Calu3 (cell line): ENCODE measurements at regions not wholly inside any gene's neighbourhood (a gene's known extent, or its start where the extent isn't known, plus 50 kb on each side); places are given as distances from the start of the nearest gene placed in this dataset.

Experiments
- BruUV-seq: library from RNA; stranded (reverse); fragments of 400-500 nt; replicated peaks from 2 replicates; lab custom pipeline; 2021; lab: Mats Ljungman, UMichigan
- CTCF ChIA-PET: fragments of 300-600 bp; sonication (Branson Sonifier 250); formaldehyde crosslinking; loops from one replicate; lab custom pipeline; 2022; ENCODE audit warnings: antibody characterized with exemption; lab: Charles Lee
- DNase-seq: peaks from one replicate; pipeline ENCODE4 v3.0.0; 2022
- H3K27ac Mint-ChIP-seq: one replicate; pipeline ENCODE4 v1.8.0; 2022; ENCODE audit warnings: mixed read lengths; ENCODE audit not compliant: unreplicated experiment
- H3K27me3 Mint-ChIP-seq: one replicate; pipeline ENCODE4 v1.8.0; 2022; ENCODE audit warnings: mixed read lengths; ENCODE audit not compliant: unreplicated experiment
- H3K36me3 Mint-ChIP-seq: one replicate; pipeline ENCODE4 v1.8.0; 2022; ENCODE audit warnings: mild to moderate bottlenecking, moderate library complexity, mixed read lengths; ENCODE audit not compliant: insufficient read depth, unreplicated experiment
- H3K4me1 Mint-ChIP-seq: one replicate; pipeline ENCODE4 v1.8.0; 2022; ENCODE audit warnings: mild to moderate bottlenecking, low read depth, mixed read lengths; ENCODE audit not compliant: unreplicated experiment
- H3K4me3 Mint-ChIP-seq: one replicate; pipeline ENCODE4 v1.8.0; 2022; ENCODE audit warnings: mild to moderate bottlenecking, low read depth, moderate library complexity, mixed read lengths; ENCODE audit not compliant: unreplicated experiment
- H3K9me3 Mint-ChIP-seq: one replicate; pipeline ENCODE4 v1.8.0; 2022; ENCODE audit warnings: low read depth, mixed read lengths; ENCODE audit not compliant: unreplicated experiment
- CTCF ChIP-seq: fragments of 200-600 bp; IDR thresholded peaks from one replicate; pipeline ENCODE4 v1.8.0; 2022; ENCODE audit warnings: antibody characterized with exemption; ENCODE audit not compliant: unreplicated experiment
- intact Hi-C: fragments of 100-400 bp; cut with micrococcal nuclease; formaldehyde crosslinking; loops from one replicate; pipeline ENCODE4 v1.10.0; 2022; ENCODE audit not compliant: unreplicated experiment

GRCh38 chr13:68759617-68760016, 1348.0 kb upstream of the ATXN8OS start:
- DNase-seq = no peak
- TF ChIP-seq CTCF = no peak
- Mint-ChIP-seq H3K27ac (no peak overlapping the region), H3K36me3 (no peaks in the 10 kb centered on the region), H3K27me3 (no peaks in the 10 kb centered on the region), H3K4me1 (no peaks in the 10 kb centered on the region), H3K9me3 (no peaks in the 10 kb centered on the region), H3K4me3 (no peak overlapping the region)
- no TSS peak for BruUV-seq
- intact Hi-C loops = no loop called here
- CTCF ChIA-PET = no interaction called here

- no TSS peak for BruUV-seq
- no peaks in the 10 kb centered on the region for H3K4me1 Mint-ChIP-seq
- DNase-seq = no peak
- CTCF ChIA-PET = no interaction called here
- intact Hi-C loops = no loop called here
- no peaks in the 10 kb centered on the region for H3K27me3 Mint-ChIP-seq
- no peaks in the 10 kb centered on the region for H3K9me3 Mint-ChIP-seq
- H3K27ac Mint-ChIP-seq = no peak overlapping the region
- no peak overlapping the region for H3K4me3 Mint-ChIP-seq
- no peaks in the 10 kb centered on the region for H3K36me3 Mint-ChIP-seq
- TF ChIP-seq CTCF = no peak
These were observed 1357.8 kb upstream of the ATXN8OS start for GRCh38 chr13:68749796-68750195.

- H3K27ac Mint-ChIP-seq = no peak overlapping the region
These were observed 1359.6 kb upstream of the ATXN8OS start for GRCh38 chr13:68748038-68748437.

GRCh38 chr13:68745502-68745901, 1362.1 kb upstream of the ATXN8OS start:
- no peak for DNase-seq

More at GRCh38 chr13:68748038-68748437, 1359.6 kb upstream of the ATXN8OS start:
- no peaks in the 10 kb centered on the region for H3K9me3 Mint-ChIP-seq
- intact Hi-C loops = no loop called here
- H3K27me3 Mint-ChIP-seq = no peaks in the 10 kb centered on the region
- no TSS peak for BruUV-seq
- DNase-seq = no peak
- no peak for TF ChIP-seq CTCF
- no peak overlapping the region for H3K4me3 Mint-ChIP-seq
- H3K4me1 Mint-ChIP-seq = no peaks in the 10 kb centered on the region
- no peaks in the 10 kb centered on the region for H3K36me3 Mint-ChIP-seq
- CTCF ChIA-PET = interaction anchor here (0.7 kb wide), 1 partner anchor 34 kb away, joined by 5 read pairs; no protein-coding TSS in a partner anchor

More at GRCh38 chr13:68745502-68745901, 1362.1 kb upstream of the ATXN8OS start:
- intact Hi-C loops = no loop called here
- Mint-ChIP-seq H3K36me3 (no peaks in the 10 kb centered on the region), H3K9me3 (no peaks in the 10 kb centered on the region), H3K4me1 (no peaks in the 10 kb centered on the region), H3K4me3 (no peak overlapping the region), H3K27ac (no peak overlapping the region), H3K27me3 (no peaks in the 10 kb centered on the region)
- CTCF ChIA-PET = no interaction called here
- no TSS peak for BruUV-seq
- no peak for TF ChIP-seq CTCF
